ENCODE measurements at regions not wholly inside any gene's neighbourhood (a gene's known extent, or its start where the extent isn't known, plus 50 kb on each side); places are given as distances from the start of the nearest gene placed in this dataset.

GRCh38 chr1:201628490-201628889, 89.6 kb downstream of the NAV1 start:
- H3K4me1 ChIP-seq, result peaks cover 46 to 65% (median 56%) of the 10 kb centered on the region in 10 experiments
- peaks cover 0 to 98% (median 82%) of the 10 kb centered on the region in 11 experiments; a peak in 17 of 22 replicates for H4K20me1 ChIP-seq
- no peaks in the 10 kb centered on the region for H3K9me3 ChIP-seq (replicated peaks in 1 of 11)
- H3K9ac ChIP-seq, result no peak overlapping the region
- no peaks in the 10 kb centered on the region for H3K27me3 ChIP-seq
- H3K36me3 ChIP-seq, result peaks cover 40 to 96% (median 82%) of the 10 kb centered on the region in 11 experiments
- no peak for TF ChIP-seq Cebpa-rat (IDR thresholded peaks at IDR 0.05)
- H3K4me3 ChIP-seq, result no peak overlapping the region
- peak overlapping the region in 1 of 11 experiments; percentile 4; a peak in 1 of 22 replicates for H3K27ac ChIP-seq
- peak overlapping the region; percentile 4 to 75 (median 56); a peak in 19 of 22 replicates for H3K4me2 ChIP-seq

GRCh38 chr1:201630582-201630981, 91.7 kb downstream of the NAV1 start:
- no peaks in the 10 kb centered on the region for H3K9me3 ChIP-seq (replicated peaks in 1 of 11)
- no peak overlapping the region for H3K27ac ChIP-seq

DNA sequence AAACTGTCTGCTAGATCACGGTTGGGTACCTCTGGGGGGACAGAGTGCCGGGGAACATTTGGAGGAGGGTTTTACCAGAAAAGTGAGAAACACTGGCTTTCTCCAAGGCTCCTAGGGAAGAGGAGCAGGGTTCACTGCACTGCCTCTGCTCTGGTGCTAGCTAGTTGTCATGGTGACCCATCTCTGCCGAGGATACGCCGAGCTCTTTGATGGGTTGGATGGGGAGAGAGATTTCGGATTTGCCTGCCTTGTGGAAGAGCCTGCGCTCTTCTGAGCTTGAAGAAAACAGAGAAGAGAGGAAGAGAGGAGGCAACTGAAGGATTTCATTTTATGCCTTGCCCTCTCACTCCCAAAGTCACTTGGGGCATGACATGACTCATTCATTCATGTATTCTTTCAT, 92.1 kb downstream of the NAV1 start:
- H3K36me3 ChIP-seq, result peaks cover 24 to 97% (median 85%) of the 10 kb centered on the region in 11 experiments
- no peaks in the 10 kb centered on the region for H3K9me3 ChIP-seq (replicated peaks in 1 of 11)
- H3K4me1 ChIP-seq, result peaks cover 46 to 65% (median 55%) of the 10 kb centered on the region in 10 experiments
- TF ChIP-seq Cebpa-rat (IDR thresholded peaks at IDR 0.05), result no peak
- no peaks in the 10 kb centered on the region for H3K27me3 ChIP-seq
- H3K4me2 ChIP-seq, result peak overlapping the region in 3 of 11 experiments; percentile 72 to 73 (median 72); a peak in 4 of 22 replicates
- no peak overlapping the region for H3K9ac ChIP-seq
- no peak overlapping the region for H3K27ac ChIP-seq
- no peak overlapping the region for H3K4me3 ChIP-seq
- peaks cover 0 to 98% (median 89%) of the 10 kb centered on the region in 11 experiments; a peak in 17 of 22 replicates for H4K20me1 ChIP-seq

More at GRCh38 chr1:201630582-201630981, 91.7 kb downstream of the NAV1 start:
- H4K20me1 ChIP-seq, result peaks cover 0 to 98% (median 89%) of the 10 kb centered on the region in 11 experiments; a peak in 17 of 22 replicates
- H3K36me3 ChIP-seq, result peaks cover 28 to 97% (median 85%) of the 10 kb centered on the region in 11 experiments
- H3K4me3 ChIP-seq, result no peak overlapping the region
- no peak for TF ChIP-seq Cebpa-rat (IDR thresholded peaks at IDR 0.05)
- peak overlapping the region in 7 of 11 experiments; percentile 16 to 75 (median 72); a peak in 12 of 22 replicates for H3K4me2 ChIP-seq
- no peaks in the 10 kb centered on the region for H3K27me3 ChIP-seq
- peaks cover 46 to 64% (median 58%) of the 10 kb centered on the region in 10 experiments for H3K4me1 ChIP-seq
- H3K9ac ChIP-seq, result no peak overlapping the region

GRCh38 chr1:201632364-201632952, 93.5 kb downstream of the NAV1 start:
- no peak overlapping the region for H3K4me3 ChIP-seq
- no peak overlapping the region for H3K9ac ChIP-seq
- peak overlapping the region in 2 of 11 experiments; percentile 50 to 57; a peak in 4 of 22 replicates for H3K4me2 ChIP-seq
- H4K20me1 ChIP-seq, result peaks cover 0 to 100% (median 93%) of the 10 kb centered on the region in 11 experiments; a peak in 18 of 22 replicates
- peaks cover 14 to 100% (median 87%) of the 10 kb centered on the region in 11 experiments for H3K36me3 ChIP-seq
- H3K9me3 ChIP-seq (replicated peaks in 1 of 11), result no peaks in the 10 kb centered on the region
- H3K27me3 ChIP-seq, result no peaks in the 10 kb centered on the region
- H3K27ac ChIP-seq, result no peak overlapping the region
- H3K4me1 ChIP-seq, result peaks cover 38 to 62% (median 46%) of the 10 kb centered on the region in 10 experiments
- TF ChIP-seq Cebpa-rat (IDR thresholded peaks at IDR 0.05), result no peak

DNA sequence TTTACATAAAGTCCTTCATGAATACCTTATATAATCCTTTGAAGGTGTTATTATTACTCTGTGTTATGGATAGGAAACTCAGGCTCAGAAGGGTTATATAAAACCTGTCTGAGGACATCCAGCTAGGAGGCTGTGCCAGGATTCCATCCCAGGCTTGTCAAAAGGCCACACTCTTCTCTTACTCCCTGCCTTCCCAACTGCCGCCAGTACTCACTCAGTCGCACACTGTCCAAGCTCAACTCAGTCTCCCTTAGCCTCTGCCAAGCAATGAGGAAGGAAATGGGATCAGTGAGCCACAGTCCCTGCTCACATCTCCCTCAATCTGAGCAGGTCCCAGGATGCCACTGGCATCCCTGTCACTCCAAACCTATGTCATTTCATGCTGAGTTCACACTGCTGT, 94.4 kb downstream of the NAV1 start:
- H3K36me3 ChIP-seq, result peaks cover 14 to 100% (median 93%) of the 10 kb centered on the region in 11 experiments
- H4K20me1 ChIP-seq, result peaks cover 0 to 100% (median 95%) of the 10 kb centered on the region in 11 experiments; a peak in 18 of 22 replicates
- no peak overlapping the region for H3K9ac ChIP-seq
- peak overlapping the region in 2 of 11 experiments; percentile 50 to 57; a peak in 4 of 22 replicates for H3K4me2 ChIP-seq
- no peaks in the 10 kb centered on the region for H3K9me3 ChIP-seq (replicated peaks in 1 of 11)
- H3K27me3 ChIP-seq, result no peaks in the 10 kb centered on the region
- no peak for TF ChIP-seq Cebpa-rat (IDR thresholded peaks at IDR 0.05)
- H3K4me3 ChIP-seq, result no peak overlapping the region
- peaks cover 30 to 54% (median 39%) of the 10 kb centered on the region in 10 experiments for H3K4me1 ChIP-seq
- no peak overlapping the region for H3K27ac ChIP-seq

DNA sequence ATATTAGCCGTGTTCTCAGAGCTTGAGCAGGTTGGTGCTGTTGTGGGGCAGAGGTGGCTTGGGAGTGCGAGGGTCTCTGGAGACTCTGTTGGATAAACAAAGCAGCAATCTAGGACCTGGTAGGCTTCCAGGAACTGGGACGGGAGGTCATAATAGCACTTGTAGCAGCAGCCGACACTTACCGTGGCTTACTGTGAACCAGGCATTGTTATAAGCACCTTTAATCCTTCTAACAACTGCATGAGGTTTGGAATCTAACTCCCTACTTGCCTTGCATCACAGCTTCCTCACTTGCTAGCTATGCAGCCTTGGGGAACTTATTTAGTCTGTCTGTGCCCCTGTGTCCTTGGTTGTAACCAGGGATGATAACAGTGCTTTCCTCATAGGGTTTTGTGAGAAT, 94.9 kb downstream of the NAV1 start:
- no peak for TF ChIP-seq Cebpa-rat (IDR thresholded peaks at IDR 0.05)
- Histone ChIP-seq H4K20me1 (peaks cover 0 to 100% (median 95%) of the 10 kb centered on the region in 11 experiments; a peak in 18 of 22 replicates), H3K4me1 (peaks cover 24 to 48% (median 34%) of the 10 kb centered on the region in 10 experiments), H3K4me3 (no peak overlapping the region), H3K4me2 (peak overlapping the region in 2 of 11 experiments; percentile 50 to 57; a peak in 2 of 22 replicates), H3K36me3 (peaks cover 11 to 100% (median 95%) of the 10 kb centered on the region in 11 experiments), H3K9me3 (replicated peaks in 1 of 11) (no peaks in the 10 kb centered on the region), H3K27ac (no peak overlapping the region), H3K9ac (no peak overlapping the region), H3K27me3 (no peaks in the 10 kb centered on the region)

- no peak for TF ChIP-seq Cebpa-rat (IDR thresholded peaks at IDR 0.05)
Measured at GRCh38 chr1:201634261-201634660, 95.3 kb downstream of the NAV1 start.

GRCh38 chr1:201636097-201636496, 97.2 kb downstream of the NAV1 start:
- peaks cover 0 to 100% (median 92%) of the 10 kb centered on the region in 11 experiments; a peak in 18 of 22 replicates for H4K20me1 ChIP-seq
- H3K9me3 ChIP-seq (replicated peaks in 1 of 11), result peaks cover 0 to 4% (median 0%) of the 10 kb centered on the region in 11 experiments; a peak in 1 of 22 replicates
- H3K4me2 ChIP-seq, result peak overlapping the region in 2 of 11 experiments; percentile 13 to 53; a peak in 2 of 22 replicates
- no peak overlapping the region for H3K4me3 ChIP-seq
- no peaks in the 10 kb centered on the region for H3K27me3 ChIP-seq
- no peak for TF ChIP-seq Cebpa-rat (IDR thresholded peaks at IDR 0.05)
- peaks cover 7 to 100% (median 93%) of the 10 kb centered on the region in 11 experiments; a peak in 21 of 22 replicates for H3K36me3 ChIP-seq
- no peak overlapping the region for H3K27ac ChIP-seq
- peaks cover 2 to 34% (median 13%) of the 10 kb centered on the region in 10 experiments; a peak in 13 of 20 replicates for H3K4me1 ChIP-seq
- peak overlapping the region in 1 of 11 experiments; percentile 21; a peak in 1 of 22 replicates for H3K9ac ChIP-seq

More at GRCh38 chr1:201634261-201634660, 95.3 kb downstream of the NAV1 start:
- H4K20me1 ChIP-seq, result peaks cover 0 to 100% (median 95%) of the 10 kb centered on the region in 11 experiments; a peak in 18 of 22 replicates
- no peak overlapping the region for H3K9ac ChIP-seq
- no peak overlapping the region for H3K27ac ChIP-seq
- H3K36me3 ChIP-seq, result peaks cover 7 to 100% (median 94%) of the 10 kb centered on the region in 11 experiments
- peaks cover 20 to 44% (median 29%) of the 10 kb centered on the region in 10 experiments for H3K4me1 ChIP-seq
- no peaks in the 10 kb centered on the region for H3K9me3 ChIP-seq (replicated peaks in 1 of 11)
- no peak overlapping the region for H3K4me2 ChIP-seq
- H3K27me3 ChIP-seq, result no peaks in the 10 kb centered on the region
- H3K4me3 ChIP-seq, result no peak overlapping the region

GRCh38 chr1:201636510-201636971, 97.6 kb downstream of the NAV1 start:
- peaks cover 7 to 100% (median 93%) of the 10 kb centered on the region in 11 experiments; a peak in 21 of 22 replicates for H3K36me3 ChIP-seq
- peak overlapping the region in 2 of 11 experiments; percentile 13 to 53; a peak in 4 of 22 replicates for H3K4me2 ChIP-seq
- H3K9ac ChIP-seq, result peak overlapping the region in 1 of 11 experiments; percentile 21; a peak in 1 of 22 replicates
- H3K4me1 ChIP-seq, result peaks cover 0 to 34% (median 13%) of the 10 kb centered on the region in 10 experiments; a peak in 11 of 20 replicates
- H4K20me1 ChIP-seq, result peaks cover 0 to 100% (median 92%) of the 10 kb centered on the region in 11 experiments; a peak in 18 of 22 replicates
- H3K27ac ChIP-seq, result no peak overlapping the region
- H3K4me3 ChIP-seq, result no peak overlapping the region
- H3K9me3 ChIP-seq (replicated peaks in 1 of 11), result peaks cover 0 to 5% (median 0%) of the 10 kb centered on the region in 11 experiments; a peak in 1 of 22 replicates
- no peaks in the 10 kb centered on the region for H3K27me3 ChIP-seq
- TF ChIP-seq Cebpa-rat (IDR thresholded peaks at IDR 0.05), result no peak

All from BLaER1 treated with 17β-estradiol and CSF1 and Interleukin-3, amounts not matched to agents 10 nM and 100 nM (cell line).